WI38 (cell line): ENCODE measurements at regions not wholly inside any gene's neighbourhood (a gene's known extent, or its start where the extent isn't known, plus 50 kb on each side); places are given as distances from the start of the nearest gene placed in this dataset.

Experiments
- H3K4me3 ChIP-seq: 2 replicates; pipeline ENCODE4 v1.5.1; 2011; ENCODE audit warnings: low read depth, mild to moderate bottlenecking, control low read depth, low read length
- CTCF ChIP-seq: IDR thresholded peaks from 2 replicates; pipeline ENCODE4 v1.5.1; 2012; ENCODE audit warnings: low read depth, mild to moderate bottlenecking, control low read depth, low read length

GRCh38 chr22:48639896-48640748 is 1187.6 kb downstream of the BRD1 start:
- H3K4me3 ChIP-seq, result no peak overlapping the region
- TF ChIP-seq CTCF, result no peak

- no peak for TF ChIP-seq CTCF
- H3K4me3 ChIP-seq, result no peak overlapping the region
Measured at GRCh38 chr22:48639021-48639795, 1188.5 kb downstream of the BRD1 start.

GRCh38 chr22:48637231-48637630 is 1190.4 kb downstream of the BRD1 start:
- TF ChIP-seq CTCF, result no peak

GRCh38 chr22:48636746-48637145 is 1190.9 kb downstream of the BRD1 start:
- no peak overlapping the region for H3K4me3 ChIP-seq
- TF ChIP-seq CTCF, result no peak

More at GRCh38 chr22:48637231-48637630, 1190.4 kb downstream of the BRD1 start:
- no peak overlapping the region for H3K4me3 ChIP-seq

GRCh38 chr22:48635816-48636215 is 1191.9 kb downstream of the BRD1 start:
- TF ChIP-seq CTCF, result no peak
- H3K4me3 ChIP-seq, result no peak overlapping the region

- no peak overlapping the region for H3K4me3 ChIP-seq
- no peak for TF ChIP-seq CTCF
Measured at GRCh38 chr22:48635031-48635430, 1192.6 kb downstream of the BRD1 start.
